SKM-1 (cell line): ENCODE measurements at regions not wholly inside any gene's neighbourhood (a gene's known extent, or its start where the extent isn't known, plus 50 kb on each side); places are given as distances from the start of the nearest gene placed in this dataset.
"Not testable (repeated sequence)": the region's sequence is repeated elsewhere in the genome, so short reads cannot be mapped to it uniquely, and the experiment has no call there.

Experiments
- DNase-seq: peaks from one replicate; lab custom pipeline; 2025; ENCODE audit not compliant: unreplicated experiment; lab: John Stamatoyannopoulos, UW

DNA sequence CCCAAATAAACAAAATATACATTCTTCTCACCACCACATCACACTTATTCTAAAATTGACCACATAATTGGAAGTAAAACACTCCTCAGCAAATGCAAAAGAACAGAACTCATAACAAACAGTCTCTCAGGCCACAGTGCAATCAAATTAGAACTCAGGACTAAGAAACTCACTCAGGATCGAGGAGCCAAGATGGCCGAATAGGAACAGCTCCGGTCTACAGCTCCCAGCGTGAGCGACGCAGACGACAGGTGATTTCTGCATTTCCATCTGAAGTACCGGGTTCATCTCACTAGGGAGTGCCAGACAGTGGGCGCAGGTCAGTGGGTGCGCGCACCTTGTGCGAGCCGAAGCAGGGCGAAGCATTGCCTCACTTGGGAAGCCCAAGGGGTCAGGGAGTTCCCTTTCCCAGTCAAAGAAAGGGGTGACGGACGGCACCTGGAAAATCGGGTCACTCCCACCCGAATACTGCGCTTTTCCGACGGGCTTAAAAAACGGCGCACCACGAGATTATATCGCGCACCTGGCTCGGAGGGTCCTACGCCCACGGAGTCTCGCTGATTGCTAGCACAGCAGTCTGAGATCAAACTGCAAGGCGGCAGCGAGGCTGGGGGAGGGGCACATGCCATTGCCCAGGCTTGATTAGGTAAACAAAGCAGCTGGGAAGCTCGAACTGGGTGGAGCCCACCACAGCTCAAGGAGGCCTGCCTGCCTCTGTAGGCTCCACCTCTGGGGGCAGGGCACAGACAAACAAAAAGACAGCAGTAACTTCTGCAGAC lies 183.2 kb downstream of the ETV1 start:
- DNase-seq: not testable (repeated sequence)

GRCh38 chr7:13817230-13817629 lies 172.2 kb downstream of the ETV1 start:
- DNase-seq: not testable (repeated sequence)

- no peak for DNase-seq
These were observed 168.2 kb downstream of the ETV1 start for GRCh38 chr7:13821152-13821787.

- no peak for DNase-seq
These were observed 166.8 kb downstream of the ETV1 start for GRCh38 chr7:13822678-13823077.

GRCh38 chr7:13826752-13827151 lies 162.7 kb downstream of the ETV1 start:
- DNase-seq: no peak

DNA sequence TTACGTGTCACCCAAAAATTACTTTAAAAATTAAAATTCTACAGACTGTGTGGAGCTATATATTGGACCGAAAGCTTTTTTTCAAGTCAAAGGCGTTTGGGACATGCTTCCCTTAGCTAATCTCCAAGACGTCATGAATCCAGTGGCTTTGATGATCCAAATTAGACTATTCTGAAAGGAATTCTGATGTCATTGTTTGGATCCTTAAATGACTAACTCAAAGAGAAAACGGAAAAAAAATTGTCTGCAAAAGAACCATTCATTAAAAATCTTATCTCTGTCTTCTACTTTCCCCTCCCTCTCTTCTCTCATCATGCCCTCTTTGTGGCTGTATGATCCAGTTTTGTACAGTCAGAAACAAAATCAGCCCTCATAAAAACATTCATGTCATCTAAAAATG lies 161.8 kb downstream of the ETV1 start:
- no peak for DNase-seq

GRCh38 chr7:13829231-13829630 lies 160.2 kb downstream of the ETV1 start:
- DNase-seq: no peak

DNA sequence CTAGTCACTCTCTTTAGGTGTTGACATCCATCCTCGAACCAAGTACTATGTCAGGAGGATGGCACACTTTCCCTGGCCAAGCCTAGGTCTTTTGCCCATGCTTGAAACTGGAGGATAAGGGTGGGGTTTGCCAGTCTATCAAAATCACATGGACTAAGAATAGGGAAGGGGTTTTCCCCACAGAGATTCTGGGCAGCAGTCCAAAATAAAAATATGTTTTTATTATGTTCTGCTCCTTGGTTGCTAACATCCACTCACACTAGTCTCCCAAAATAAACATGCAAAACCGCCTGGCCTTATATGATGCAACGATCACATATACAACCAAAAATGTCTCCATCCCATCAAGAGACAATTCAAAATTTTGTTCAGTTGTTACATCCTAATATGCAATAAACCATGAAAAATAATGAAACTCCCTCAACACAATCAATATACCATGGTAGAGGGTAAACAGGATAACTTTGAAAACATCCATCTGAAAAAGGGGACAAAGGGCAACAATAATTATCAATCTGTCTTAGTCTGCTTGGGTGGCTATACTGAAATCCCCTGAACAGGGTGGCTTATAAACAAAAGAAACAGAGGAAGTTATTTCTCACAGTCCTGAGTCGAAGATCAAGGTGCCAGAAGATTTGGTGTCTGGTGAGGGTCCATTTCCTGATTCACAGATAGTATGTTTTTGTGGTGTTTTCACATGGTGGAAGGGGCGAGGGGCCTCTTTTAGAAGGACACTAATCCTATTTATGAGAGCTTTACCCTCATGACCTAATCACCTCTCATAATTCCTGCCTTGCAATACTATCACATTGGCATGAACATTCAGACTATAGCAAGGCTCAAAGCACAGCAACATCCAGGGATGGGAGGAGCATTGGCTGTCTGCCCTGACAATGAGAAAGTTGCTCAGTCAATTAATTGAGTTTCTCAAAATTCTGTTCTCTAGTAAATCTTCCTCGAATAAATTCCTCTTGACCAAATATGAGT lies 159.3 kb downstream of the ETV1 start:
- DNase-seq: no peak

GRCh38 chr7:13832346-13832745 lies 157.1 kb downstream of the ETV1 start:
- DNase-seq: no peak

GRCh38 chr7:13834328-13834761 lies 155.1 kb downstream of the ETV1 start:
- DNase-seq: no peak

DNA sequence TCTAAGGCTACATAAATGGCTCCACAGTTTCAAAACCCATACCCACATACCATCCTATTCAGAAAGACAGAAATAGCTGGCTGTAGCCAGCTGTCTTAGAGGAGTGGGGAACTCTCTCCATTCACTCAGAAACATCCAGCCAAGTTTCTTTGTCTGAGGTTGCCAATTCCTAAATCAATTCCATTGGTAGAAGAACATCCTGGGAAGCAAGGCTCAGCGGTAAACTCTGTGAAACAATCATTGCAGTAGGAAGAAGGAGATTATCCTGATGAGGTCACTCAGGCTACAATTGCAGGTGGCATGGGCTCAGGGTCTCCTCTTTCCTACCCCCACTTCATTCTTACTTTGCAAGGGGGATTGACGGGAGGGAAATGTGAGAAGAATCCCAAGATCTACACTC lies 154.0 kb downstream of the ETV1 start:
- no peak for DNase-seq

- DNase-seq: no peak
These were observed 150.4 kb downstream of the ETV1 start for GRCh38 chr7:13839063-13839462.
